GM13976 (cell line): ENCODE measurements at regions not wholly inside any gene's neighbourhood (a gene's known extent, or its start where the extent isn't known, plus 50 kb on each side); places are given as distances from the start of the nearest gene placed in this dataset.
"Not testable (repeated sequence)": the region's sequence is repeated elsewhere in the genome, so short reads cannot be mapped to it uniquely, and the experiment has no call there.

ENCODE experiments used
- DNase-seq: peaks from one replicate; pipeline ENCODE4 v3.0.0; 2012; ENCODE audit warnings: low spot score
- CTCF ChIP-seq: IDR thresholded peaks from 2 replicates; pipeline ENCODE4 v1.5.1; 2012; ENCODE audit warnings: borderline replicate concordance, mild to moderate bottlenecking; ENCODE audit not compliant: insufficient read depth; ENCODE audit errors: extremely low read depth, missing control alignments, control extremely low read depth
- in situ Hi-C: fragments of 300-500 bp; cut with MboI; formaldehyde crosslinking; loops from one replicate; pipeline ENCODE4 v1.12.0; 2022; ENCODE audit warnings: low sequenced_read_pairs, mixed read lengths, inconsistent platforms; ENCODE audit not compliant: unreplicated experiment

GRCh38 chr14:106269451-106270204, 743.2 kb downstream of the TMEM121 start:
- in situ Hi-C loops: loop anchor here (10.0 kb wide), 1 partner anchor 445 kb away; no protein-coding TSS in a partner anchor
- no peak for TF ChIP-seq CTCF
- no peak for DNase-seq

- DNase-seq, in situ Hi-C loops: not testable (repeated sequence)
These were observed 744.2 kb downstream of the TMEM121 start for GRCh38 chr14:106270476-106271121.

- TF ChIP-seq CTCF: no peak
- in situ Hi-C loops: no loop called here
- DNase-seq: no peak
These were observed 750.2 kb downstream of the TMEM121 start for GRCh38 chr14:106276326-106277267.

- TF ChIP-seq CTCF: peak; percentile 59
- peak; percentile 17 for DNase-seq
- in situ Hi-C loops: no loop called here
These were observed 751.1 kb downstream of the TMEM121 start for GRCh38 chr14:106277503-106277902.

GRCh38 chr14:106280876-106281275, 754.5 kb downstream of the TMEM121 start:
- TF ChIP-seq CTCF: no peak
- DNase-seq: no peak
- in situ Hi-C loops: no loop called here

- peak; percentile 56 for DNase-seq
- TF ChIP-seq CTCF: peak; percentile 49
- in situ Hi-C loops: no loop called here
These were observed 760.4 kb downstream of the TMEM121 start for GRCh38 chr14:106286697-106287290.
